Stimulated activated naive CD8-positive, alpha-beta T cell treated with anti-CD3 and anti-CD28 coated beads, Interleukin-15, Interleukin-2, amounts not matched to agents 100 U/mL and 50 U/mL, for 24 hours (primary cell): ENCODE measurements at regions not wholly inside any gene's neighbourhood (a gene's known extent, or its start where the extent isn't known, plus 50 kb on each side); places are given as distances from the start of the nearest gene placed in this dataset.
"Not testable (repeated sequence)": the region's sequence is repeated elsewhere in the genome, so short reads cannot be mapped to it uniquely, and the experiment has no call there.

Source experiments
- ATAC-seq: fragments of 150-1000 bp; cut with Tn5 transposase; one replicate; pipeline ENCODE4 v1.10.0; 2021
- DNase-seq: peaks from one replicate; pipeline ENCODE4 v3.0.0; 2021

GRCh38 chr6:114940181-114940580 lies 597.4 kb upstream of the HS3ST5 start:
- no peak for DNase-seq
- ATAC-seq = no peak

GRCh38 chr6:114939630-114940029 lies 596.8 kb upstream of the HS3ST5 start:
- ATAC-seq (no peak), DNase-seq (no peak)

- DNase-seq (no peak), ATAC-seq (no peak)
Observed at GRCh38 chr6:114936080-114936479, 593.3 kb upstream of the HS3ST5 start.

- DNase-seq = no peak
- no peak for ATAC-seq
Observed at GRCh38 chr6:114934079-114934478, 591.3 kb upstream of the HS3ST5 start.

- DNase-seq, ATAC-seq: not testable (repeated sequence)
Observed at GRCh38 chr6:114928731-114929130, 585.9 kb upstream of the HS3ST5 start.

GRCh38 chr6:114906096-114906495 lies 563.3 kb upstream of the HS3ST5 start:
- DNase-seq (no peak), ATAC-seq (no peak)

- DNase-seq (no peak), ATAC-seq (no peak)
Observed at GRCh38 chr6:114897536-114897935, 554.7 kb upstream of the HS3ST5 start.

- ATAC-seq (no peak), DNase-seq (no peak)
Observed at GRCh38 chr6:114892211-114892610, 549.4 kb upstream of the HS3ST5 start.

- DNase-seq (no peak), ATAC-seq (no peak)
Observed at GRCh38 chr6:114888241-114888640, 545.4 kb upstream of the HS3ST5 start.

GRCh38 chr6:114886670-114887436 lies 544.0 kb upstream of the HS3ST5 start:
- ATAC-seq (no peak), DNase-seq (no peak)

- no peak for ATAC-seq
- no peak for DNase-seq
Observed at GRCh38 chr6:114879693-114880092, 536.9 kb upstream of the HS3ST5 start.

- DNase-seq (no peak), ATAC-seq (no peak)
Observed at GRCh38 chr6:114878091-114878490, 535.3 kb upstream of the HS3ST5 start.

GRCh38 chr6:114874410-114874809 lies 531.6 kb upstream of the HS3ST5 start:
- ATAC-seq (no peak), DNase-seq (no peak)

- not testable (repeated sequence) for ATAC-seq, DNase-seq
Observed at GRCh38 chr6:114865506-114865905, 522.7 kb upstream of the HS3ST5 start.

GRCh38 chr6:114863610-114864009 lies 520.8 kb upstream of the HS3ST5 start:
- ATAC-seq (no peak), DNase-seq (no peak)

GRCh38 chr6:114862819-114863218 lies 520.0 kb upstream of the HS3ST5 start:
- no peak for DNase-seq
- no peak for ATAC-seq

GRCh38 chr6:114862064-114862463 lies 519.2 kb upstream of the HS3ST5 start:
- DNase-seq (no peak), ATAC-seq (no peak)

GRCh38 chr6:114844359-114844758 lies 501.5 kb upstream of the HS3ST5 start:
- DNase-seq = no peak
- no peak for ATAC-seq

- DNase-seq (no peak), ATAC-seq (no peak)
Observed at GRCh38 chr6:114839019-114839418, 496.2 kb upstream of the HS3ST5 start.

- DNase-seq (no peak), ATAC-seq (no peak)
Observed at GRCh38 chr6:114833211-114833610, 490.4 kb upstream of the HS3ST5 start.

GRCh38 chr6:114830515-114830914 lies 487.7 kb upstream of the HS3ST5 start:
- no peak for DNase-seq
- no peak for ATAC-seq

- DNase-seq (no peak), ATAC-seq (no peak)
Observed at GRCh38 chr6:114827135-114827534, 484.3 kb upstream of the HS3ST5 start.

- DNase-seq = no peak
- no peak for ATAC-seq
Observed at GRCh38 chr6:114824409-114824808, 481.6 kb upstream of the HS3ST5 start.

GRCh38 chr6:114816678-114817077 lies 473.9 kb upstream of the HS3ST5 start:
- ATAC-seq = no peak

More at GRCh38 chr6:114816678-114817077, 473.9 kb upstream of the HS3ST5 start:
- no peak for DNase-seq
